Spleen (tissue), 7 donors: ENCODE measurements at regions not wholly inside any gene's neighbourhood (a gene's known extent, or its start where the extent isn't known, plus 50 kb on each side); places are given as distances from the start of the nearest gene placed in this dataset.

Experiments used
- POLR2A ChIP-seq, 3 donors: fragments of 450-650 bp; IDR thresholded peaks; one replicate each; pipeline ENCODE4 v1.5.1; 2017; ENCODE audit warnings: antibody characterized with exemption in 3 of 3, mild to moderate bottlenecking in 1 of 3
- TF ChIP-seq, protein P1 (sequence below), 11 experiments: fragments of 200-600 bp in 7 of 11; fragments of 450-650 bp in 4 of 11; sonication (generic) in 4 of 11; IDR thresholded peaks in 8 of 11; conservative IDR thresholded peaks in 3 of 11; 1 replicate in 7 of 11; 2 replicates in 4 of 11; pipeline versions ENCODE4 v1.4.0 to v1.8.0; 2016 to 2021; ENCODE audit warnings: antibody characterized with exemption in 11 of 11, inconsistent platforms in 4 of 11, mild to moderate bottlenecking in 1 of 11
- donor health status: DM: no; HTN: no; CAD: no; lungs with moderate emphysema.
- donor health status: DM: no; HTN: no; CAD: no.
- donor health status: DM: no; HTN: no; CAD: no.

DNA sequence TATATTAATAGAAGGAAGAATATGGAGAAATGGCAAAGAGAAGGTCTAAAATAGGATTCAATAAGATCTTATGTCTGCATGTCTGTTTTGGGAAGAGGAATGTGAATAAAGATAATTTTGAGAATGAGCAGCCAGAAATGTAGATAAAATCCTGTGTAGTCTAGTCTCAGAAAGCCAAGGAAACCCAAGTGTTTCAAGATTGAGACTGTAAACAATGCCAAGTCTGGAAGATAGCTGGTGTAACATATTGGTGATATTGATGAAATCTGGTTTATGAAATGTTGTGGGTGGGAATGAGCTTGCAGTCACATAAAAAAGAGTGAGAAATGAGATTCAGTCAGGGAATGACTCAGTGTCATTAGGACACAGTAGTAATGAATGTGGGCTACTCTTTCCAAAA, 1180.3 kb upstream of the PCDH20 start:
- TF ChIP-seq, protein P1, sequence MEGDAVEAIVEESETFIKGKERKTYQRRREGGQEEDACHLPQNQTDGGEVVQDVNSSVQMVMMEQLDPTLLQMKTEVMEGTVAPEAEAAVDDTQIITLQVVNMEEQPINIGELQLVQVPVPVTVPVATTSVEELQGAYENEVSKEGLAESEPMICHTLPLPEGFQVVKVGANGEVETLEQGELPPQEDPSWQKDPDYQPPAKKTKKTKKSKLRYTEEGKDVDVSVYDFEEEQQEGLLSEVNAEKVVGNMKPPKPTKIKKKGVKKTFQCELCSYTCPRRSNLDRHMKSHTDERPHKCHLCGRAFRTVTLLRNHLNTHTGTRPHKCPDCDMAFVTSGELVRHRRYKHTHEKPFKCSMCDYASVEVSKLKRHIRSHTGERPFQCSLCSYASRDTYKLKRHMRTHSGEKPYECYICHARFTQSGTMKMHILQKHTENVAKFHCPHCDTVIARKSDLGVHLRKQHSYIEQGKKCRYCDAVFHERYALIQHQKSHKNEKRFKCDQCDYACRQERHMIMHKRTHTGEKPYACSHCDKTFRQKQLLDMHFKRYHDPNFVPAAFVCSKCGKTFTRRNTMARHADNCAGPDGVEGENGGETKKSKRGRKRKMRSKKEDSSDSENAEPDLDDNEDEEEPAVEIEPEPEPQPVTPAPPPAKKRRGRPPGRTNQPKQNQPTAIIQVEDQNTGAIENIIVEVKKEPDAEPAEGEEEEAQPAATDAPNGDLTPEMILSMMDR (IDR thresholded peaks at IDR 0.05 in 8 of 11, conservative IDR thresholded peaks at IDR 0.05 in 3 of 11): no peak
- TF ChIP-seq POLR2A (IDR thresholded peaks at IDR 0.05): no peak
